Right lobe of liver (tissue), 6 donors: ENCODE measurements at regions not wholly inside any gene's neighbourhood (a gene's known extent, or its start where the extent isn't known, plus 50 kb on each side); places are given as distances from the start of the nearest gene placed in this dataset.

Experiments
- ATAC-seq, 4 donors: fragments of 200-7000 bp; cut with Tn5 transposase; one replicate each; pipeline ENCODE4 v1.9.1; 2020; ENCODE audit warnings: mild to moderate bottlenecking in 4 of 4, moderate library complexity in 4 of 4
- DNase-seq, 3 donors: peaks; one replicate each; pipeline ENCODE4 v3.0.0-alpha.2; 2020
- H3K27ac ChIP-seq, 3 donors: fragments of 200-600 bp; one replicate each; pipeline ENCODE4 v1.8.0; 2022
- H3K27me3 ChIP-seq, 2 donors: fragments of 200-600 bp; one replicate each; pipeline ENCODE4 v1.8.0; 2022
- H3K36me3 ChIP-seq, 4 donors: fragments of 200-600 bp; sonication (generic) in 1 of 4; one replicate each; pipeline versions ENCODE4 v1.5.1 to v1.8.0; 2017 to 2022; ENCODE audit warnings: control low read depth in 1 of 4
- H3K4me1 ChIP-seq, 4 donors: fragments of 200-600 bp; sonication (generic) in 1 of 4; one replicate each; pipeline versions ENCODE4 v1.5.1 to v1.8.0; 2017 to 2022; ENCODE audit warnings: control low read depth in 1 of 4
- H3K4me3 ChIP-seq, 3 donors: fragments of 200-600 bp; one replicate each; pipeline ENCODE4 v1.8.0; 2022
- H3K9me3 ChIP-seq, 4 donors: fragments of 200-600 bp; sonication (generic) in 1 of 4; one replicate each; pipeline versions ENCODE4 v1.5.1 to v1.8.0; 2017 to 2022; ENCODE audit warnings: control low read depth in 1 of 4
- POLR2A ChIP-seq: fragments of 450-650 bp; IDR thresholded peaks from one replicate; pipeline ENCODE4 v1.6.1; 2017; ENCODE audit warnings: antibody characterized with exemption, mild to moderate bottlenecking
- WGBS: methylation state at CpG from one replicate; pipeline ENCODE4 v1.1.6; 2018; ENCODE audit warnings: low coverage, low lambda C conversion rate; ENCODE audit not compliant: insufficient coverage; ENCODE audit errors: missing lambda C conversion rate; 5-methylcytosine and 5-hydroxymethylcytosine counted together
- intact Hi-C, 2 donors: fragments of 100-400 bp; cut with DNase I; formaldehyde crosslinking; loops; one replicate each; pipeline versions ENCODE4 v1.11.2 to v1.14.1; 2022
- TF ChIP-seq, protein P1 (sequence below), 4 donors: fragments of 200-600 bp in 3 of 4; fragments of 450-650 bp in 1 of 4; IDR thresholded peaks; one replicate each; pipeline versions ENCODE4 v1.5.1 to v1.8.0; 2016 to 2022; ENCODE audit warnings: antibody characterized with exemption in 4 of 4, mild to moderate bottlenecking in 2 of 4
- donor health status: DM: no; HTN: yes; CAD: no.
- donor health status: DM: no; HTN: no; CAD: no.
- donor health status: DM: no; HTN: no; CAD: no.
- donor health status: DM: no; HTN: yes; CAD: no.
- donor health status: DM: no; HTN: yes; CAD: no.

DNA sequence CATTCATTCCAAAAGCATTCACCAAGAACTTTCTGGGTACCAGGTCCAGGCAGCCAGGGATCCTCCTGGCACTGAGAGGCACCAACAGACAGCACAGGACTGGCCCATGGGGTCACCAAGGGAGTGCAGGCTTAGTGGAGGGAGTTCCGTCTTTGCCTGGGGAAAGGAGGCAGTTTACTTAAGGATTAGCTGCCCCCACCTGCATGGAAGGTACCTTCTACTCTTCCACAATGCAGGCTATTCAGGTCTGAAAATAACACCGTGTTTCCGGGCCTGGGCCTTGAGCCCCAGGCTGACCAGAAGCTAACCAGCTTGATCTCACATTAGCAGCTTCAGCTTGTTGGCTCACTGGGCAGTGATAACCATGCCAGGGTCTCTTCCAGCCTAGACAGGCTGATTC lies 199.4 kb downstream of the FOXA2 start:
- Histone ChIP-seq H3K4me1 (no peaks in the 10 kb centered on the region), H3K9me3 (no peaks in the 10 kb centered on the region), H3K27ac (no peak overlapping the region), H3K27me3 (no peaks in the 10 kb centered on the region), H3K36me3 (no peaks in the 10 kb centered on the region), H3K4me3 (no peak overlapping the region)
- no peak for TF ChIP-seq POLR2A
- TF ChIP-seq, protein P1, sequence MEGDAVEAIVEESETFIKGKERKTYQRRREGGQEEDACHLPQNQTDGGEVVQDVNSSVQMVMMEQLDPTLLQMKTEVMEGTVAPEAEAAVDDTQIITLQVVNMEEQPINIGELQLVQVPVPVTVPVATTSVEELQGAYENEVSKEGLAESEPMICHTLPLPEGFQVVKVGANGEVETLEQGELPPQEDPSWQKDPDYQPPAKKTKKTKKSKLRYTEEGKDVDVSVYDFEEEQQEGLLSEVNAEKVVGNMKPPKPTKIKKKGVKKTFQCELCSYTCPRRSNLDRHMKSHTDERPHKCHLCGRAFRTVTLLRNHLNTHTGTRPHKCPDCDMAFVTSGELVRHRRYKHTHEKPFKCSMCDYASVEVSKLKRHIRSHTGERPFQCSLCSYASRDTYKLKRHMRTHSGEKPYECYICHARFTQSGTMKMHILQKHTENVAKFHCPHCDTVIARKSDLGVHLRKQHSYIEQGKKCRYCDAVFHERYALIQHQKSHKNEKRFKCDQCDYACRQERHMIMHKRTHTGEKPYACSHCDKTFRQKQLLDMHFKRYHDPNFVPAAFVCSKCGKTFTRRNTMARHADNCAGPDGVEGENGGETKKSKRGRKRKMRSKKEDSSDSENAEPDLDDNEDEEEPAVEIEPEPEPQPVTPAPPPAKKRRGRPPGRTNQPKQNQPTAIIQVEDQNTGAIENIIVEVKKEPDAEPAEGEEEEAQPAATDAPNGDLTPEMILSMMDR (IDR thresholded peaks at IDR 0.05): no peak
- ATAC-seq: no peak
- 100% methylated on average over 1 of the region's 3 CpGs for WGBS
- intact Hi-C loops: no loop called here
- DNase-seq: no peak

GRCh38 chr20:22383156-22383555 lies 201.2 kb downstream of the FOXA2 start:
- 85% methylated on average over 4 of the region's 4 CpGs for WGBS
- no peaks in the 10 kb centered on the region for H3K36me3 ChIP-seq
- no peak overlapping the region for H3K27ac ChIP-seq
- H3K9me3 ChIP-seq: no peaks in the 10 kb centered on the region
- TF ChIP-seq POLR2A: no peak
- TF ChIP-seq, protein P1 (IDR thresholded peaks at IDR 0.05): no peak
- no peak overlapping the region for H3K4me3 ChIP-seq
- ATAC-seq (no peak), DNase-seq (no peak)
- H3K4me1 ChIP-seq: no peaks in the 10 kb centered on the region
- H3K27me3 ChIP-seq: no peaks in the 10 kb centered on the region
- intact Hi-C loops: no loop called here

DNA sequence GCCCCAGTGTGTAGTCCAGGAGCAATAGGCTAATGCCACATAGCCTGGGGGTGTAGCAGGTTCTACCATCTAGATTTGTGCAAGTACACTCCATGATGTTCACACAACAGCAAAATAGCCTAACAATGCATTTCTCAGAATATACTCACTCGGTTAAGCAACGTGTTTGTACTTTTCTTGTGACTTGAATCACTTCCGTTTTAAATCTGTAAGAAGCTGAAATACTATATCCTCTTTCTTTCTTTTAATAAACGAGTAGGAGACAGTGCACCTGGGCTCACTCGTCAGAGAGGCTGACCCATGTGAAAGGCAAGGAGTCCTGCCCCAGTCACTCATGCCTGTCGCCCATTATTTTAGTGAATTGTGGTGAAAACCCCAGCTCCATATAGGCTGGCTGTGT lies 201.6 kb downstream of the FOXA2 start:
- no peak overlapping the region for H3K4me3 ChIP-seq
- H3K36me3 ChIP-seq: no peaks in the 10 kb centered on the region
- H3K9me3 ChIP-seq: no peaks in the 10 kb centered on the region
- DNase-seq: no peak
- no peak for ATAC-seq
- no peak overlapping the region for H3K27ac ChIP-seq
- intact Hi-C loops: no loop called here
- TF ChIP-seq POLR2A: no peak
- TF ChIP-seq, protein P1 (IDR thresholded peaks at IDR 0.05): no peak
- 63% methylated on average over 6 of the region's 6 CpGs for WGBS
- no peaks in the 10 kb centered on the region for H3K4me1 ChIP-seq
- no peaks in the 10 kb centered on the region for H3K27me3 ChIP-seq

DNA sequence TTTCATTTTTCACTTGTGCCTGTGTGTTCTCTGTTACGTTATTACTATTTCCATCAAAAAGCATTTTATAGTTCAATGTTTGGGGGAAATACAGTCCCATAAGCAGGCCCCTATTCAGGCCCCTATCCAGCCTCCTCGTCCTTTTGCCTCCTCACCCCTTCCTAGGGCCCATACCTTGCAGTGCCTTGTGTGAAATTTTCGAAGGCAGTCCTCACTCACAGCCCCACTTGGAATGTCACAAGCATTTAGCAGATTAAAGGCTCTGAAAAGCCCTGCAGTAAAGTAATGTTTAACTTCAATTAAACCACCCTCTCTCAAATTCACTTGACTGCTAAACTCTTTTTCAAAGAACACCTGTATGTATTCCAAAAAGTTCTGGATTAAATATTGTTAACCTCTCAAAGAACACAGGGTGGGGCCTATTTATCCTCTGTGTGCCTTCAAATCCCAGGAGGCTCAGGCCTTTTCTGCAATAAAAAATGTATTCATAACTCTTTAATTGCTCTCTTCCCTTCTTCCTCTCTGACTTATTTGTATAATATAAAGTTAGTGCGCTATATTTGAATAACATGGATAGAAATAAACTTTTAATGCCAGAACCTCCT lies 202.5 kb downstream of the FOXA2 start:
- 75% methylated on average over 4 of the region's 4 CpGs for WGBS
- H3K9me3 ChIP-seq: no peaks in the 10 kb centered on the region
- H3K4me3 ChIP-seq: no peak overlapping the region
- TF ChIP-seq POLR2A: no peak
- TF ChIP-seq, protein P1 (IDR thresholded peaks at IDR 0.05): no peak
- H3K4me1 ChIP-seq: no peaks in the 10 kb centered on the region
- H3K27me3 ChIP-seq: no peaks in the 10 kb centered on the region
- no peak overlapping the region for H3K27ac ChIP-seq
- intact Hi-C loops: no loop called here
- ATAC-seq (no peak), DNase-seq (no peak)
- H3K36me3 ChIP-seq: no peaks in the 10 kb centered on the region

GRCh38 chr20:22379472-22379871 lies 204.9 kb downstream of the FOXA2 start:
- H3K4me3 ChIP-seq: no peak overlapping the region
- no peak for TF ChIP-seq POLR2A
- TF ChIP-seq, protein P1 (IDR thresholded peaks at IDR 0.05): no peak
- H3K4me1 ChIP-seq: no peaks in the 10 kb centered on the region
- DNase-seq (no peak), ATAC-seq (no peak)
- no peaks in the 10 kb centered on the region for H3K36me3 ChIP-seq
- H3K27ac ChIP-seq: no peak overlapping the region
- intact Hi-C loops: no loop called here
- H3K9me3 ChIP-seq: no peaks in the 10 kb centered on the region
- H3K27me3 ChIP-seq: no peaks in the 10 kb centered on the region
